HEK293 (cell line): ENCODE measurements at regions not wholly inside any gene's neighbourhood (a gene's known extent, or its start where the extent isn't known, plus 50 kb on each side); places are given as distances from the start of the nearest gene placed in this dataset.

Experiments
- KLF7 ChIP-seq: fragments of 450-650 bp; formaldehyde crosslinking; IDR thresholded peaks from 2 replicates; pipeline ENCODE4 v1.5.1; 2016; ENCODE audit warnings: missing biosample characterization, missing genetic modification characterization, borderline replicate concordance
- KLF8 ChIP-seq: fragments of 450-650 bp; formaldehyde crosslinking; IDR thresholded peaks from 2 replicates; pipeline ENCODE4 v1.5.1; 2016; ENCODE audit warnings: missing biosample characterization, missing genetic modification characterization
- YY1 ChIP-seq: fragments of 450-650 bp; formaldehyde crosslinking; IDR thresholded peaks from 2 replicates; pipeline ENCODE4 v1.5.1; 2018; ENCODE audit warnings: missing biosample characterization, missing genetic modification characterization
- ZFP37 ChIP-seq: fragments of 450-650 bp; formaldehyde crosslinking; IDR thresholded peaks from 2 replicates; pipeline ENCODE4 v1.5.1; 2016; ENCODE audit warnings: missing biosample characterization, missing genetic modification characterization
- ZNF174 ChIP-seq: fragments of 450-650 bp; formaldehyde crosslinking; IDR thresholded peaks from 2 replicates; pipeline ENCODE4 v1.5.0; 2017; ENCODE audit warnings: missing biosample characterization, mild to moderate bottlenecking, missing genetic modification characterization
- ZNF404 ChIP-seq: fragments of 450-650 bp; formaldehyde crosslinking; IDR thresholded peaks from 2 replicates; pipeline ENCODE4 v1.5.1; 2017; ENCODE audit warnings: missing biosample characterization, missing genetic modification characterization
- ZNF423 ChIP-seq: fragments of 450-650 bp; formaldehyde crosslinking; IDR thresholded peaks from 2 replicates; pipeline ENCODE4 v1.5.1; 2016; ENCODE audit warnings: missing biosample characterization, missing genetic modification characterization
- ZNF560 ChIP-seq: fragments of 450-650 bp; formaldehyde crosslinking; IDR thresholded peaks from 2 replicates; pipeline ENCODE4 v1.5.1; 2017; ENCODE audit warnings: missing biosample characterization, missing genetic modification characterization, borderline replicate concordance
- ZNF792 ChIP-seq: fragments of 450-650 bp; formaldehyde crosslinking; IDR thresholded peaks from 2 replicates; pipeline ENCODE4 v1.5.1; 2016; ENCODE audit warnings: missing biosample characterization, missing genetic modification characterization
- TF ChIP-seq, protein P1 (sequence below): fragments of 450-650 bp; formaldehyde crosslinking; IDR thresholded peaks from 2 replicates; pipeline ENCODE4 v1.5.1; 2016; ENCODE audit warnings: missing biosample characterization, missing genetic modification characterization

DNA sequence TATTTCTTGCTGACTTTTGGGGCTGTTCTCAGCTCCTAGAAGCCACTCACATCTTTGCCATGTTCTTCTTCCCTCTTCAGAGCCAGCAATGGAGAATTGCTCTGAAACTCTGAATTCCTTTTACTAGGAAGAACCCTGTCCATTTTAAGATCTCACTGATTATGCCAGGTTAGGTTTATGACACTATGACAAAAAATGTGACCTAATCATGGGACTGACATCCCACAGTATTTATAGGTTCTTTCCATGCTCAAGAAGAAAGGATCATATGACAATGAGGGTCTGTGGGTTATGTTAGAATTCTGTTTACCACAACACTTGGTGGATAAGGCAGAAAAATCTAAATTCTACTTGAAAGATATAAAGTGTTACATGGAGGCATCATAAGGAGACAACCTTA lies 263.3 kb upstream of the CITED2 start:
- TF ChIP-seq ZNF560 (tag by site-specific recombination) (no peak), ZNF792 (tag by site-specific recombination) (no peak), YY1 (tag by site-specific recombination) (no peak), ZNF404 (no peak), ZNF423 (tag by site-specific recombination) (no peak), KLF7 (tag by site-specific recombination) (no peak), ZFP37 (tag by site-specific recombination) (no peak), ZNF174 (tag by site-specific recombination) (no peak), KLF8 (tag by site-specific recombination) (no peak)
- TF ChIP-seq, protein P1, sequence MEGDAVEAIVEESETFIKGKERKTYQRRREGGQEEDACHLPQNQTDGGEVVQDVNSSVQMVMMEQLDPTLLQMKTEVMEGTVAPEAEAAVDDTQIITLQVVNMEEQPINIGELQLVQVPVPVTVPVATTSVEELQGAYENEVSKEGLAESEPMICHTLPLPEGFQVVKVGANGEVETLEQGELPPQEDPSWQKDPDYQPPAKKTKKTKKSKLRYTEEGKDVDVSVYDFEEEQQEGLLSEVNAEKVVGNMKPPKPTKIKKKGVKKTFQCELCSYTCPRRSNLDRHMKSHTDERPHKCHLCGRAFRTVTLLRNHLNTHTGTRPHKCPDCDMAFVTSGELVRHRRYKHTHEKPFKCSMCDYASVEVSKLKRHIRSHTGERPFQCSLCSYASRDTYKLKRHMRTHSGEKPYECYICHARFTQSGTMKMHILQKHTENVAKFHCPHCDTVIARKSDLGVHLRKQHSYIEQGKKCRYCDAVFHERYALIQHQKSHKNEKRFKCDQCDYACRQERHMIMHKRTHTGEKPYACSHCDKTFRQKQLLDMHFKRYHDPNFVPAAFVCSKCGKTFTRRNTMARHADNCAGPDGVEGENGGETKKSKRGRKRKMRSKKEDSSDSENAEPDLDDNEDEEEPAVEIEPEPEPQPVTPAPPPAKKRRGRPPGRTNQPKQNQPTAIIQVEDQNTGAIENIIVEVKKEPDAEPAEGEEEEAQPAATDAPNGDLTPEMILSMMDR (tag by site-specific recombination) = no peak
